ENCODE measurements at regions not wholly inside any gene's neighbourhood (a gene's known extent, or its start where the extent isn't known, plus 50 kb on each side); places are given as distances from the start of the nearest gene placed in this dataset.

- TF ChIP-seq TAF1 (IDR thresholded peaks at IDR 0.05; ENCODE audit: low read depth, low read length) (no peak), POLR2A (IDR thresholded peaks at IDR 0.05; ENCODE audit: low read depth, low read length) (no peak), POLR2AphosphoS5 (IDR thresholded peaks at IDR 0.05; ENCODE audit: low read depth, low read length) (no peak), SPI1 (IDR thresholded peaks at IDR 0.05; ENCODE audit: low read depth, low read length) (no peak), POU2F2 (IDR thresholded peaks at IDR 0.05; ENCODE audit: low read depth, low read length) (no peak), PAX5 (IDR thresholded peaks at IDR 0.05; ENCODE audit: insufficient read depth, low read length, severe bottlenecking) (no peak)
Measured at GRCh38 chr12:66960006-66960405, 281.1 kb upstream of the GRIP1 start.

All from GM12891 (cell line).